GM12892 (cell line): ENCODE measurements at regions not wholly inside any gene's neighbourhood (a gene's known extent, or its start where the extent isn't known, plus 50 kb on each side); places are given as distances from the start of the nearest gene placed in this dataset.

Experiments used
- POLR2A ChIP-seq: IDR thresholded peaks from 2 replicates; pipeline ENCODE4 v1.6.1; 2011; ENCODE audit warnings: low read depth, low read length, control low read depth
- TAF1 ChIP-seq: IDR thresholded peaks from 2 replicates; pipeline ENCODE4 v1.6.1; 2011; ENCODE audit warnings: low read depth, mild to moderate bottlenecking, control low read depth, low read length, borderline replicate concordance

DNA sequence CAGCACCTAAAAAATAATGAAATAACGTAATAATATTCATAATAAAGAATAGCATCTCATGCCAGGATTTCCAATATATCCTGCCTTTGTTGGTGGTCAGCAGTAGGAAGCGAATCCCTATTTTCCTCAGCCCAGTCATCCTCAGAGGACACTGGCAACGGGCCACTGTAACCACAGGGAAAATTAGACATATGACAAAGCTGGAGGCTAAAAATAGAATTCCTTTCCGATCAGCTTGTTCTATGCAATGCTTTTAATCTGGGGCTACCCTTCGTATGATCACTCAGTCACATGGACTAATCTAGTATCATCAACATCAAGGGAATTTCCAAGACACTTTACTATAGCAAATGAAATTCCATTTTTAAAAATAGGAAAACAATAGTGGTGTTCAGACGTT is 246.9 kb upstream of the KCNJ16 start:
- TF ChIP-seq POLR2A: no peak
- no peak for TF ChIP-seq TAF1
